Endothelial cell of umbilical vein (primary cell): ENCODE measurements at regions not wholly inside any gene's neighbourhood (a gene's known extent, or its start where the extent isn't known, plus 50 kb on each side); places are given as distances from the start of the nearest gene placed in this dataset.

ENCODE experiments used
- BruUV-seq: library from RNA; stranded (reverse); fragments of 400-500 nt; replicated peaks from 2 replicates; lab custom pipeline; 2021; lab: Mats Ljungman, UMichigan
- CTCF ChIA-PET: fragments of 300-600, 350-600 bp; sonication (Branson Sonifier 250); formaldehyde crosslinking; loops from one replicate; lab custom pipeline; 2021; ENCODE audit warnings: antibody characterized with exemption, inconsistent platforms; lab: Charles Lee
- POLR2A ChIA-PET: fragments of 300-600, 350-600 bp; sonication (Branson Sonifier 250); formaldehyde crosslinking; loops from one replicate; lab custom pipeline; 2021; ENCODE audit warnings: antibody characterized with exemption, inconsistent platforms; lab: Charles Lee
- DNase-seq: peaks from one replicate; pipeline ENCODE4 v3.0.0-alpha.2; 2011; ENCODE audit warnings: low read depth, low spot score
- FAIRE-seq: peaks from 2 replicates; lab custom pipeline; 2011; peaks lifted over from hg19 to GRCh38; lab: Jason Lieb, UNC
- H2AFZ ChIP-seq: 2 replicates; pipeline ENCODE4 v1.6.0; 2012; ENCODE audit warnings: low read depth, low read length, control low read depth, inconsistent platforms
- H3K27ac ChIP-seq: 2 replicates; pipeline ENCODE4 v1.5.1; 2011; ENCODE audit warnings: low read depth, mild to moderate bottlenecking, control low read depth, low read length, moderate library complexity; ENCODE audit not compliant: insufficient read depth
- H3K27me3 ChIP-seq, 2 experiments: 2 replicates each; pipeline versions ENCODE4 v1.6.0 to v1.6.1; 2011; ENCODE audit warnings: low read length in 2 of 2, mixed read lengths in 1 of 2; ENCODE audit not compliant: control insufficient read depth in 2 of 2, insufficient read depth in 2 of 2
- H3K36me3 ChIP-seq, 2 experiments: 2 replicates in 1 of 2; 3 replicates in 1 of 2; pipeline ENCODE4 v1.5.1; 2011; ENCODE audit warnings: low read length in 2 of 2, mild to moderate bottlenecking in 1 of 2, moderate library complexity in 1 of 2; ENCODE audit not compliant: control insufficient read depth in 2 of 2, insufficient read depth in 2 of 2; ENCODE audit errors: extremely low read depth in 1 of 2
- H3K4me1 ChIP-seq: 3 replicates; pipeline ENCODE4 v1.5.1; 2011; ENCODE audit warnings: mild to moderate bottlenecking, low read length; ENCODE audit not compliant: control insufficient read depth, insufficient read depth; ENCODE audit errors: extremely low read depth
- H3K4me2 ChIP-seq: 2 replicates; pipeline ENCODE4 v1.6.1; 2011; ENCODE audit warnings: low read length, control low read depth, mixed read lengths; ENCODE audit not compliant: insufficient read depth
- H3K4me3 ChIP-seq, 3 experiments: fragments of 200-600 bp in 1 of 3; sonication (generic), shearing (Covaris generic) in 1 of 3; replicated peaks in 1 of 3; 2 replicates each; pipeline ENCODE4 v1.5.1; 2011 to 2016; ENCODE audit warnings: control low read depth in 3 of 3, low read length in 3 of 3, mild to moderate bottlenecking in 2 of 3, inconsistent platforms in 1 of 3, low read depth in 1 of 3, moderate library complexity in 1 of 3; ENCODE audit not compliant: insufficient read depth in 1 of 3
- H3K79me2 ChIP-seq: 2 replicates; pipeline ENCODE4 v1.6.0; 2012; ENCODE audit warnings: low read length, inconsistent platforms; ENCODE audit not compliant: control insufficient read depth, insufficient read depth
- H3K9ac ChIP-seq: replicated peaks from 2 replicates; pipeline ENCODE3; 2011; ENCODE audit warnings: low read length, control low read depth; ENCODE audit not compliant: insufficient read depth; ENCODE audit errors: extremely low read depth
- H3K9me1 ChIP-seq: replicated peaks from 3 replicates; pipeline ENCODE4 v1.6.0; 2011; ENCODE audit warnings: mild to moderate bottlenecking, low read length; ENCODE audit not compliant: control insufficient read depth, insufficient read depth; ENCODE audit errors: extremely low read depth
- H3K9me3 ChIP-seq: replicated peaks from 2 replicates; pipeline ENCODE4 v1.5.1; 2012; ENCODE audit warnings: low read length, inconsistent platforms; ENCODE audit not compliant: control insufficient read depth, insufficient read depth
- H4K20me1 ChIP-seq: replicated peaks from 2 replicates; pipeline ENCODE3; 2011; ENCODE audit warnings: mild to moderate bottlenecking, low read length; ENCODE audit not compliant: control insufficient read depth, insufficient read depth; ENCODE audit errors: extremely low read depth
- CTCF ChIP-seq, 2 donors: IDR thresholded peaks; 1 replicate in 1 of 2; 2 replicates in 1 of 2; pipeline ENCODE4 v1.5.1; 2011; ENCODE audit warnings: low read length in 2 of 2, mild to moderate bottlenecking in 2 of 2, moderate library complexity in 2 of 2, control low read depth in 1 of 2, inconsistent platforms in 1 of 2, low read depth in 1 of 2; ENCODE audit not compliant: insufficient read depth in 1 of 2; ENCODE audit errors: extremely low read depth in 1 of 2
- EZH2 ChIP-seq: IDR thresholded peaks from 2 replicates; pipeline ENCODE4 v1.6.1; 2012; ENCODE audit warnings: borderline replicate concordance, low read depth, mild to moderate bottlenecking, moderate library complexity, low read length, inconsistent platforms; ENCODE audit not compliant: severe bottlenecking
- FOS ChIP-seq: IDR thresholded peaks from 2 replicates; pipeline ENCODE4 v1.6.1; 2011; ENCODE audit warnings: mild to moderate bottlenecking, low read length, moderate library complexity, borderline replicate concordance; ENCODE audit not compliant: insufficient read depth
- GATA2 ChIP-seq: IDR thresholded peaks from 2 replicates; pipeline ENCODE4 v1.7.0; 2011; ENCODE audit warnings: low read depth, mild to moderate bottlenecking, moderate library complexity, mixed read lengths, low read length; ENCODE audit not compliant: insufficient read length, insufficient read depth
- JUN ChIP-seq: IDR thresholded peaks from 2 replicates; pipeline ENCODE4 v1.6.1; 2011; ENCODE audit warnings: borderline replicate concordance, low read depth; ENCODE audit not compliant: insufficient read length, insufficient read depth
- MYC ChIP-seq: IDR thresholded peaks from one replicate; pipeline ENCODE4 v1.6.1; 2011; ENCODE audit warnings: mild to moderate bottlenecking, low read depth, low read length
- POLR2A ChIP-seq: IDR thresholded peaks from 2 replicates; pipeline ENCODE4 v1.6.1; 2012; ENCODE audit warnings: low read depth, mild to moderate bottlenecking, control low read depth, low read length
- POLR2AphosphoS5 ChIP-seq: IDR thresholded peaks from 2 replicates; pipeline ENCODE4 v1.6.1; 2012; ENCODE audit warnings: low read depth, mild to moderate bottlenecking, control low read depth, low read length, moderate library complexity; ENCODE audit not compliant: insufficient read depth
- dilution Hi-C: fragments of 300-500 bp; cut with MboI; formaldehyde crosslinking; loops from one replicate; pipeline ENCODE4 v1.15.0; 2019; ENCODE audit warnings: low sequenced_read_pairs; ENCODE audit not compliant: extremely low pct_ligation_motif_present
- intact Hi-C: fragments of 100-400 bp; cut with micrococcal nuclease; formaldehyde crosslinking; loops from one replicate; pipeline ENCODE4 v1.10.0; 2022
- TF ChIP-seq, protein P1 (sequence below): IDR thresholded peaks from 2 replicates; pipeline ENCODE4 v1.6.1; 2011; ENCODE audit not compliant: insufficient read depth, insufficient read length

DNA sequence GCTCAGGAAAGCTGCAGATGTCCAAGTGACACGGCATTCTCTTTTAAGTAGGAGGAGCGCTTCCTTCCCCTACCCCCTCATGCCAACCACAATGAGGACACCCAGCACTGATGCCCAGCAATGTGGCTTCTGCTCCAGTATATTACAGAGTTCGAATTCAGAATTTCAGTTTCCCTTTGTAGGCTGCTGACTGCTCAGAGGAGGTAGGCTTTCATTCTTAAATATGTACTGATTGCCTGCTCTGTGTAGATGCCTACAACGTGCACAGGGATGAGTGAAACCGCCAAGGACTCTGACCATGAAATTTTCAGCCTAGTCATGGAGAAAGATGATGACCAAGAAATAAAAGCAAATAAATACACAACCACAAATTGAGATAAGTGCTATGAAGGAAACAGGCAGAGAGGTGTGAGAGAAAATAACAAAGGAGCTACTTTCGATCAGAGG is 50.9 kb upstream of the TNFAIP3 start:
- dilution Hi-C loops (no loop called here), intact Hi-C loops (no loop called here)
- Histone ChIP-seq H3K9me1 (no peaks in the 10 kb centered on the region), H4K20me1 (no peaks in the 10 kb centered on the region), H2AFZ (no peak overlapping the region), H3K79me2 (no peaks in the 10 kb centered on the region), H3K27me3 (no peaks in the 10 kb centered on the region), H3K4me3 (no peak overlapping the region), H3K4me1 (peaks cover 5% of the 10 kb centered on the region), H3K4me2 (no peak overlapping the region), H3K27ac (no peak overlapping the region), H3K36me3 (no peaks in the 10 kb centered on the region), H3K9ac (no peak overlapping the region), H3K9me3 (no peaks in the 10 kb centered on the region)
- no peak for DNase-seq
- no TSS peak for BruUV-seq
- ChIA-PET POLR2A (no interaction called here), CTCF (interaction anchor here (1.0 kb wide), 1 partner anchor 16 kb away, joined by 5 read pairs; no protein-coding TSS in a partner anchor)
- FAIRE-seq: no peak
- no peak for TF ChIP-seq JUN
- TF ChIP-seq MYC: no peak
- TF ChIP-seq POLR2A: no peak
- no peak for TF ChIP-seq GATA2
- TF ChIP-seq POLR2AphosphoS5: no peak
- TF ChIP-seq EZH2: no peak
- TF ChIP-seq FOS: no peak
- no peak for TF ChIP-seq CTCF (IDR thresholded peaks at IDR 0.05; ENCODE audit: extremely low read depth in 1 of 2, insufficient read depth in 1 of 2, low read depth in 1 of 2, low read length in 2 of 2)
- TF ChIP-seq, protein P1, sequence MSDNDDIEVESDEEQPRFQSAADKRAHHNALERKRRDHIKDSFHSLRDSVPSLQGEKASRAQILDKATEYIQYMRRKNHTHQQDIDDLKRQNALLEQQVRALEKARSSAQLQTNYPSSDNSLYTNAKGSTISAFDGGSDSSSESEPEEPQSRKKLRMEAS: no peak
